Right lobe of liver (tissue), 6 donors: ENCODE measurements at regions not wholly inside any gene's neighbourhood (a gene's known extent, or its start where the extent isn't known, plus 50 kb on each side); places are given as distances from the start of the nearest gene placed in this dataset.

Experiments used
- ATAC-seq, 4 donors: fragments of 200-7000 bp; cut with Tn5 transposase; one replicate each; pipeline ENCODE4 v1.9.1; 2020; ENCODE audit warnings: mild to moderate bottlenecking in 4 of 4, moderate library complexity in 4 of 4
- DNase-seq, 3 donors: peaks; one replicate each; pipeline ENCODE4 v3.0.0-alpha.2; 2020
- H3K27ac ChIP-seq, 3 donors: fragments of 200-600 bp; one replicate each; pipeline ENCODE4 v1.8.0; 2022
- H3K27me3 ChIP-seq, 2 donors: fragments of 200-600 bp; one replicate each; pipeline ENCODE4 v1.8.0; 2022
- H3K36me3 ChIP-seq, 4 donors: fragments of 200-600 bp; sonication (generic) in 1 of 4; one replicate each; pipeline versions ENCODE4 v1.5.1 to v1.8.0; 2017 to 2022; ENCODE audit warnings: control low read depth in 1 of 4
- H3K4me1 ChIP-seq, 4 donors: fragments of 200-600 bp; sonication (generic) in 1 of 4; one replicate each; pipeline versions ENCODE4 v1.5.1 to v1.8.0; 2017 to 2022; ENCODE audit warnings: control low read depth in 1 of 4
- H3K4me3 ChIP-seq, 3 donors: fragments of 200-600 bp; one replicate each; pipeline ENCODE4 v1.8.0; 2022
- H3K9me3 ChIP-seq, 4 donors: fragments of 200-600 bp; sonication (generic) in 1 of 4; one replicate each; pipeline versions ENCODE4 v1.5.1 to v1.8.0; 2017 to 2022; ENCODE audit warnings: control low read depth in 1 of 4
- CTCF ChIP-seq, 4 donors: fragments of 200-600 bp in 3 of 4; fragments of 450-650 bp in 1 of 4; IDR thresholded peaks; one replicate each; pipeline versions ENCODE4 v1.5.1 to v1.8.0; 2016 to 2022; ENCODE audit warnings: antibody characterized with exemption in 4 of 4, mild to moderate bottlenecking in 2 of 4
- POLR2A ChIP-seq: fragments of 450-650 bp; IDR thresholded peaks from one replicate; pipeline ENCODE4 v1.6.1; 2017; ENCODE audit warnings: antibody characterized with exemption, mild to moderate bottlenecking
- WGBS: methylation state at CpG from one replicate; pipeline ENCODE4 v1.1.6; 2018; ENCODE audit warnings: low coverage, low lambda C conversion rate; ENCODE audit not compliant: insufficient coverage; ENCODE audit errors: missing lambda C conversion rate; 5-methylcytosine and 5-hydroxymethylcytosine counted together
- intact Hi-C, 2 donors: fragments of 100-400 bp; cut with DNase I; formaldehyde crosslinking; loops; one replicate each; pipeline versions ENCODE4 v1.11.2 to v1.14.1; 2022
- donor health status: DM: no; HTN: yes; CAD: no.
- donor health status: DM: no; HTN: no; CAD: no.
- donor health status: DM: no; HTN: no; CAD: no.
- donor health status: DM: no; HTN: yes; CAD: no.
- donor health status: DM: no; HTN: yes; CAD: no.

- 29% methylated on average over 2 of the region's 2 CpGs for WGBS
- TF ChIP-seq POLR2A (no peak), CTCF (IDR thresholded peaks at IDR 0.05) (no peak)
Observed at GRCh38 chr13:85314686-85315085, 484.5 kb downstream of the SLITRK6 start.

GRCh38 chr13:85313761-85314503 lies 485.3 kb downstream of the SLITRK6 start:
- WGBS: 63% methylated on average over 6 of the region's 6 CpGs
- no peaks in the 10 kb centered on the region for H3K9me3 ChIP-seq
- intact Hi-C loops: no loop called here
- H3K27me3 ChIP-seq: no peaks in the 10 kb centered on the region
- no peak for TF ChIP-seq POLR2A
- no peak for TF ChIP-seq CTCF (IDR thresholded peaks at IDR 0.05)
- ATAC-seq: no peak
- no peaks in the 10 kb centered on the region for H3K4me1 ChIP-seq
- no peak overlapping the region for H3K27ac ChIP-seq
- H3K4me3 ChIP-seq: no peak overlapping the region
- DNase-seq: no peak
- H3K36me3 ChIP-seq: no peaks in the 10 kb centered on the region

More at GRCh38 chr13:85314686-85315085, 484.5 kb downstream of the SLITRK6 start:
- ATAC-seq (no peak), DNase-seq (no peak)
- Histone ChIP-seq H3K27ac (no peak overlapping the region), H3K9me3 (no peaks in the 10 kb centered on the region), H3K36me3 (no peaks in the 10 kb centered on the region), H3K27me3 (no peaks in the 10 kb centered on the region), H3K4me3 (no peak overlapping the region), H3K4me1 (no peaks in the 10 kb centered on the region)
- intact Hi-C loops: no loop called here

- H3K4me1 ChIP-seq: no peaks in the 10 kb centered on the region
- TF ChIP-seq CTCF (IDR thresholded peaks at IDR 0.05) (no peak), POLR2A (no peak)
- WGBS: 37% methylated on average over 4 of the region's 4 CpGs
- no peak overlapping the region for H3K27ac ChIP-seq
- peaks cover 0 to 6% of the 10 kb centered on the region in 2 donors for H3K27me3 ChIP-seq
- no peaks in the 10 kb centered on the region for H3K36me3 ChIP-seq
- no peak overlapping the region for H3K4me3 ChIP-seq
- H3K9me3 ChIP-seq: no peaks in the 10 kb centered on the region
- intact Hi-C loops: no loop called here
- DNase-seq: no peak
- ATAC-seq: no peak
Observed at GRCh38 chr13:85312071-85312470, 487.1 kb downstream of the SLITRK6 start.

GRCh38 chr13:85303630-85304029 lies 495.6 kb downstream of the SLITRK6 start:
- no peaks in the 10 kb centered on the region for H3K36me3 ChIP-seq
- 38% methylated on average over 4 of the region's 4 CpGs for WGBS
- intact Hi-C loops: no loop called here
- no peak overlapping the region for H3K4me3 ChIP-seq
- no peaks in the 10 kb centered on the region for H3K4me1 ChIP-seq
- no peaks in the 10 kb centered on the region for H3K9me3 ChIP-seq
- DNase-seq (no peak), ATAC-seq (no peak)
- TF ChIP-seq POLR2A (no peak), CTCF (IDR thresholded peaks at IDR 0.05) (no peak)
- peaks cover 0 to 6% of the 10 kb centered on the region in 2 donors for H3K27me3 ChIP-seq
- H3K27ac ChIP-seq: no peak overlapping the region
